Gastroesophageal sphincter (tissue), 3 donors: ENCODE measurements at regions not wholly inside any gene's neighbourhood (a gene's known extent, or its start where the extent isn't known, plus 50 kb on each side); places are given as distances from the start of the nearest gene placed in this dataset.

Experiments
- CTCF ChIP-seq, 4 experiments: fragments of 200-600 bp in 2 of 4; fragments of 450-650 bp in 2 of 4; sonication (generic) in 1 of 4; IDR thresholded peaks; one replicate each; pipeline ENCODE4 v1.5.1; 2017 to 2019; ENCODE audit warnings: antibody characterized with exemption in 4 of 4, mild to moderate bottlenecking in 2 of 4, moderate library complexity in 2 of 4
- EP300 ChIP-seq: sonication (generic); formaldehyde crosslinking; IDR thresholded peaks from one replicate; pipeline ENCODE4 v1.6.1; 2017; ENCODE audit warnings: antibody characterized with exemption, mild to moderate bottlenecking
- POLR2A ChIP-seq, 2 donors: fragments of 450-650 bp; IDR thresholded peaks; one replicate each; pipeline ENCODE4 v1.6.1; 2017; ENCODE audit warnings: antibody characterized with exemption in 2 of 2, mild to moderate bottlenecking in 2 of 2, moderate library complexity in 1 of 2
- POLR2AphosphoS5 ChIP-seq: sonication (generic); formaldehyde crosslinking; IDR thresholded peaks from one replicate; pipeline ENCODE4 v1.6.1; 2017; ENCODE audit warnings: antibody characterized with exemption

DNA sequence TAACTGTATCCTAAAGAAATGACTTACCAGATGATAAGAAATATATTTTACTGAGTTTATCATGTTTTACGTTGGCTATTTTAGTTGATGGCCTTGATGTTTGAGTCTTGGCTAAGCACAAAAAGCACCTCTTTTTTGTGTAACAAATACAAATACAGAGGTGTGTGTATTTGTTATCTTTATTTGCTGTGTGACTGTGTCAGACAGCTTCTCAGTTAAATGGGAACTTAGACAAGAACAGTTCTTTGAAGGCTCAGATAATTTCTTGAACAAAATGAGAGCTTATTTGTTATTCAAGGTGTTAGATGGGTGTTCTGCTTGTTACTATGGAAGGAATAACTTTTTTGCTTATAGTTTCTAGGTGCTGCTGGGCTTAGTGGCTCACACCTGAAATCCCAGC lies 95.4 kb downstream of the RPS12 start:
- TF ChIP-seq POLR2A (IDR thresholded peaks at IDR 0.05): no peak
- TF ChIP-seq CTCF (IDR thresholded peaks at IDR 0.05): no peak
- TF ChIP-seq POLR2AphosphoS5: no peak
- TF ChIP-seq EP300: no peak
